Activated CD4-positive, alpha-beta T cell treated with anti-CD3 and anti-CD28 coated beads, Interleukin-2, amount 50 U/mL, for 24 hours (primary cell): ENCODE measurements at regions not wholly inside any gene's neighbourhood (a gene's known extent, or its start where the extent isn't known, plus 50 kb on each side); places are given as distances from the start of the nearest gene placed in this dataset.

Experiments
- DNase-seq, 2 donors: peaks; one replicate each; pipeline ENCODE4 v3.0.0-alpha.2; 2020; ENCODE audit warnings: low read depth in 1 of 2, low spot score in 1 of 2

DNA sequence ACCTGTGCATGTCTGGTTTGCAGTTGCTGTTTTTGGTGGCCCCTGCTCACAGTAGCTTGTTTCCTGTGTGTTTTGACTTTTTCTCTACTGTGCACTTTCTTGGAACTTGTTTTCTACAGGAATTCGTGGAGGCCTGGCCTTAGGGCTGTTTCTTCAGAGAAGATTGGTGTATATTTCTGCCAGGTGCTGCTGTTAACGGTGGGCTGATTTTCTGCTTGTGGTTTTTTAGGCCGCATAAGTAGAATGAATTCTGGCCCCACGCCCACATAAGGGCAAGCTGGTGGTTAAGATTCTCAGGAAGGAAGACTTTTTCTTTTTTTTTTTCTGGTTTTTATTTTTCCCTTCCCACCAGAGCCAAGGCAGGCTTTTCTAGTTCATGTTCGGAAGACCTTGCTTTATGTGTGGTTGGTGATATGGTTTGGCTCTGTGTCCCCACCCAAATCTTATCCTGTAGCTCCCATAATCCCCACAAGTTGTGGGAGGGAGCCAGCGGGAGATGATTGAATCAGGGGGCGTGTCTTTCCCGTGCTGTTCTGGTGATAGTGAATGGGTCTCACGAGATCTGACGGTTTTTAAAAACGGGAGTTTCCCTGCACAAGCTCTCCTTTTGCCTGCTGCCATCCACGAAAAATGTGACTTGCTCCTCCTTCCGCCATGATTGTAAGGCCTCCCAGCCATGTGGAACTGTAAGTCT, 71.5 kb upstream of the DISP3 start:
- DNase-seq = no peak

DNA sequence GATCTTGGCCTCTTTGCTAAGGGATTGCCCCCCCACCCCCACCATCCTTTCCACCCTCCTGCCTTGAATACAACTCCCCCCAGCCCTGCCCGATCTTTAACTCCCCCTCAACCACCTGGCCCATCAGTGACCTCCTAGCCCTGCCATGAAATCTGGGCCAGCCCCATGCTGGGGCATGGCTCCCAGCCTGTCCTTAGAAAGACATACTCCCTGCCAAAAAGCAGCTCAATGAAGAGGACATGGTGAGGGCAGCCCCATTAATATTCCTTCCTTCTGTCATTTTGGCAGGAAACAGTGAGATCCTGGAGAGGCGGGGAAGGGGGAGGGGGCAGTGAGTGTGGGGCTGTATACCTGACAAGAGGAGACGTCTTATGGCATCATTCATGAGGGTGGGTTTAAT, 66.8 kb upstream of the DISP3 start:
- DNase-seq = no peak

GRCh38 chr1:11413986-11414391, 65.0 kb upstream of the DISP3 start:
- DNase-seq = no peak

DNA sequence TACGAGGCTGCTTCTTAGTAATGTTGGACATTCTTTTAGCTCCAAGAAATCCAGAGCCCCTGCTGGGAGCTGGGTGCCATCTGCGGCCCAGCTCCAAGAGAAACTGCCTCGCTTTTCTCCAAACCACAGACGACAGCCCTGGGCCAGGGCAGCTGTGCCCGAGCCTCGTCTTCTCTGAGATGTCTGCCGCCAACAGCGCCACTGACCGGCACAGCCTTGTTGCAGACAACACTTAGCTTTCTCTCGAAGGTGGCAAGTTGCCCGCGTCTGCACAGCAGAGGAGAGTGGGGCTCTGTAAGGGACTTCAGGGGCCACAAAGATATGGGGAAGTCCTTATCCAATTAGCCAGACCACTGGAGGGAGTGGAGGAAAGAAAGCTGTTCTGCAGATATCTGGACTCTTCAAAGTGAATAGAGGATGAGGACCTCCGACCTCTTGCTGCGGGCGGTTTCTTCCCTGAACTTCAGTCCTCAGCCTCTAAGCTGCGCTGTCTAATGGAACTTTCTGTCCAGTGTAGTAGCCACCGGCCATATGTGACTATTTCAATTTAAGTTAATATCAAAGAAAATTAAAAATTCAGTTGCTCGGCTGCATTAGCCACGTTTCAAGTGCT, 63.9 kb upstream of the DISP3 start:
- DNase-seq = no peak

DNA sequence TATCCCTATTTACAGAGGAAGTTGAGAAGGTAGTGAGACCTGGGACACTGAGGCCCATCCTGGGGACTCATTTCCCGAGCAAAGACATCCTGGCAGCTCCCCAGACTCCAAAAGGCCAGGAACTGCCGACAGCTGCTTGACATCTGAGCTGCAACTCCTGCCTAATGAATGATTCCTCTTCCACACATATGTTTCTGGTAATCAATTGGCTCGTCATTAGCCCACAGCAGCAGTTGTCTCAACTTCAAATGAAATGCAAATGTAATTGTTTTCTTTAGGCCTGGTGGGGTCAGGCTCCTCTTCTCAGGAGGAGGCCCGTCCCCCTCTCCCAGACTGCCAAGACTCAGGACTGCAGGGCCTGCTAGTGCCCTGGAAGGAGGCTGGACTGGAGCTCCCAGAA, 61.8 kb upstream of the DISP3 start:
- DNase-seq = no peak

DNA sequence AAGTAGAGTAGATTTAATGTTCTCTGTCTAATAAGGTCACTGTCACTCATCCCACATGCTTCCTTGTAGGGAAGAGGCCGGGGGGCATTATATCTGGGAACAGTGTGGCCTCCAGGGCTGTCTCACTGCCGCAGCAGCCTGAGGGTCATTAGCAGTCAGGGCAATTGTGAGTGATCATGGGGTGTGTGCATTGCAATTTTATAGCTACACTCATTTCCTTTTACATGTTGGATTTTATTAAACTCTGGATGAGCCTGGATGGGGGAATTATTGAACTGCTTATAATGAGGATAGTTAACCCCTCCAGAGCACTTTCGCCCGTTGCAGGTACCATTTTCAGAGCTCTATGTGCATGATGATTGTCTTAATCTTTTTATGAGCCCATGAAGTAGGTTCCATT, 60.9 kb upstream of the DISP3 start:
- DNase-seq = no peak

DNA sequence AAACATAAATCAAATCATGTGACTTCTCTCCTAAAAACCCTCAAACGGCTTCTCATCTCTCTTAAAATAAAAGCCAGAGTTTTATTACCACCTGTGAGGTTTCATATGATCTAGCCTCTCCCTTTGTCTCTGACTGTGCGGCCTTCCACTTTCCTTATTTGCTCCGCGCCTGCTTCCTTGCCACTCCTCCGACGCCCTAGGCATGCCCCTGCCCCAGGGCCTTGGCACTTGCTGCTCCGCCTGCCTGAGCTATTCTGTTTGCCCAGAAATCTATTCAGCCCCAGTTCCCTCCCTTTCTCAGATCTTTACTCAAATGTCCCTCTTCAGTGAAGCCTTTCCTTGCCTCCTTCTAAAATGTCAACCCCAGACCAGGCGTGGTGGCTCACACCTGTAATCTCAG, 57.5 kb upstream of the DISP3 start:
- DNase-seq = no peak

DNA sequence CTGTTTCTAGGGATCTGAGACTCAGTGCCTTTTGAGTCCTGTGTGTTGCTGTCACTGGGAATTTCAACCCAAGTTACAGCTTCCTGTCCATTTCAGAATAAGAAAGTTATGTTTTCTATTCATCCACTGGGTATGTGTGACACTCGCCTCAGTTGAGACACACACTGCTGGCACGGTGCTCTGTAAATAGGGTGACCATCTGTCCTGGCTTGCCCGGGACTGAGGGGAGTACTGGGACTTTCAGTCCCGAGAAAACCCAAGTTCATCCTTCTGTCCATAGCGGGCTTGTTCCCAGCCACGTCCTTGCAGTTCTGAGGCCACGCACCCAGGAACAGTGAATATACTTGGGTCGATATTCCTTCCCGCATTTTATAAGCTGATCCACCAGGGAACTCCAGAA, 56.3 kb upstream of the DISP3 start:
- no peak for DNase-seq

DNA sequence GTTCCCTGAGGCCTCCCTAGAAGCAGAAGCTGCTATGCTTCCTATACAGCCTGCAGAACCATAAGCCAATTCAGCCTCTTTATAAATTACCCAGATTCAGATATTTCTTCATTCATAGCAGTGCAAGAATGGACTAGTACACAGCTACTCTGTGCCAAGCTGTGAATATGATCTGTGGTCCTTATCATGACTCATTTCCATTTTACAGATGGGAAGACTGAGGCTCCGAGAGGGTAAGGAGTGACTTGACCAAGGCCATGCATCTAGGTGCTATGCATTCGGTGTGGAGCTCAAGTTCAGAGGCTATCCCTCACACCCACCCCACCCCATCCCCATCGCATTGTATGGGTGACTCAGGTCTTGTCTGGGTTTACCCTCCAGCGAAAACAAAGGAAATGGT, 52.3 kb upstream of the DISP3 start:
- DNase-seq = no peak

DNA sequence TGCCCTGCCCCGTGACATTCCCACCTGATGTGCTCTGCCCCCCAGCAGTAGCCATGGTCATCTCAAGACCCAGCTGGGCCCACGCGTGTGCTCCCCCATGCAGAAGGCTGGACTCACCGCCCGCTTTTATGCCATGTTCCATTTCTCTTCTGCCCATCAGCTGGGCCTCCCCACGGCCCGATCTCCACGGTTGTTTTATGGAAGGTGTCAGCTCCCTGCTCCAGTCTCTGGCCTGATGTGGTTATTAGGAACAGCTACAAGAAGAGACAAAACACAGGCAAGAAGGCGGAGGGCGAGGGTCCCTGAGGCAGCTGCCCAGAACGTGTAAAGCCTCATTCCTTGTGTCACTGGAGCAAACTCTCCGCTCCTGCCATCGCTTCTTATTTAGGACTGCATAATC, 50.2 kb upstream of the DISP3 start:
- DNase-seq = no peak
